CD4-positive, alpha-beta T cell (primary cell): ENCODE measurements at regions not wholly inside any gene's neighbourhood (a gene's known extent, or its start where the extent isn't known, plus 50 kb on each side); places are given as distances from the start of the nearest gene placed in this dataset.

ENCODE experiments used
- ATAC-seq: fragments of 200-7000 bp; cut with Tn5 transposase; one replicate; pipeline ENCODE4 v1.10.0; 2022; ENCODE audit warnings: mild to moderate bottlenecking; ENCODE audit not compliant: poor library complexity
- CTCF ChIA-PET: fragments of 350-600 bp; sonication (Branson Sonifier 250); formaldehyde crosslinking; loops from one replicate; lab custom pipeline; 2021; ENCODE audit warnings: antibody characterized with exemption, inconsistent platforms; lab: Charles Lee
- POLR2A ChIA-PET: fragments of 350-600 bp; sonication (Branson Sonifier 250); formaldehyde crosslinking; loops from one replicate; lab custom pipeline; 2021; ENCODE audit warnings: antibody characterized with exemption, inconsistent platforms; lab: Charles Lee
- DNase-seq, 14 experiments: peaks; one replicate each; pipeline ENCODE4 v3.0.0-alpha.2; 2013 to 2020; ENCODE audit warnings: mixed read lengths in 2 of 14
- H3K27ac ChIP-seq, 2 donors: one replicate each; pipeline versions ENCODE4 v1.5.1 to v1.7.0; 2013; ENCODE audit warnings: low read length in 2 of 2, low read depth in 1 of 2, mild to moderate bottlenecking in 1 of 2
- H3K27me3 ChIP-seq, 2 experiments: 1 replicate in 1 of 2; 2 replicates in 1 of 2; pipeline versions ENCODE4 v1.6.1 to v1.7.0; 2013; ENCODE audit warnings: low read length in 2 of 2, control low read depth in 1 of 2, mild to moderate bottlenecking in 1 of 2, moderate library complexity in 1 of 2; ENCODE audit not compliant: insufficient read depth in 2 of 2, control insufficient read depth in 1 of 2
- H3K36me3 ChIP-seq: one replicate; pipeline ENCODE4 v1.6.1; 2013; ENCODE audit warnings: low read length, control low read depth; ENCODE audit not compliant: insufficient read depth
- H3K4me1 ChIP-seq: one replicate; pipeline ENCODE4 v1.6.1; 2013; ENCODE audit warnings: low read length, control low read depth; ENCODE audit not compliant: insufficient read depth
- H3K4me3 ChIP-seq: one replicate; pipeline ENCODE4 v1.5.1; 2013; ENCODE audit warnings: mild to moderate bottlenecking, low read length, moderate library complexity
- H3K9me3 ChIP-seq, 2 experiments: 1 replicate in 1 of 2; 2 replicates in 1 of 2; pipeline versions ENCODE4 v1.6.1 to v1.7.0; 2013; ENCODE audit warnings: low read length in 2 of 2, mild to moderate bottlenecking in 2 of 2, control low read depth in 1 of 2, moderate library complexity in 1 of 2; ENCODE audit not compliant: control insufficient read depth in 1 of 2, insufficient read depth in 1 of 2
- H3K27ac Mint-ChIP-seq: one replicate; pipeline ENCODE4 v1.8.0; 2020; ENCODE audit warnings: mixed read lengths
- H3K27me3 Mint-ChIP-seq: one replicate; pipeline ENCODE4 v1.8.0; 2021; ENCODE audit warnings: mixed read lengths
- H3K36me3 Mint-ChIP-seq: one replicate; pipeline ENCODE4 v1.8.0; 2021; ENCODE audit warnings: low read depth, mixed read lengths
- H3K4me1 Mint-ChIP-seq: one replicate; pipeline ENCODE4 v1.8.0; 2021; ENCODE audit warnings: low read depth, mixed read lengths
- H3K4me3 Mint-ChIP-seq: one replicate; pipeline ENCODE4 v1.8.0; 2020; ENCODE audit warnings: mild to moderate bottlenecking, mixed read lengths
- H3K9me3 Mint-ChIP-seq: one replicate; pipeline ENCODE4 v1.8.0; 2020; ENCODE audit warnings: mixed read lengths
- intact Hi-C, 2 experiments: fragments of 100-400 bp; cut with DNase I in 1 of 2; cut with micrococcal nuclease in 1 of 2; formaldehyde crosslinking; loops; one replicate each; pipeline versions ENCODE4 v1.15.1 to v1.9.0; 2023 to 2025; cut with DNase I, micrococcal nuclease
- TF ChIP-seq, protein P1 (sequence below): fragments of 200-600 bp; IDR thresholded peaks from one replicate; pipeline ENCODE4 v1.8.0; 2022; ENCODE audit warnings: antibody characterized with exemption, mild to moderate bottlenecking

DNA sequence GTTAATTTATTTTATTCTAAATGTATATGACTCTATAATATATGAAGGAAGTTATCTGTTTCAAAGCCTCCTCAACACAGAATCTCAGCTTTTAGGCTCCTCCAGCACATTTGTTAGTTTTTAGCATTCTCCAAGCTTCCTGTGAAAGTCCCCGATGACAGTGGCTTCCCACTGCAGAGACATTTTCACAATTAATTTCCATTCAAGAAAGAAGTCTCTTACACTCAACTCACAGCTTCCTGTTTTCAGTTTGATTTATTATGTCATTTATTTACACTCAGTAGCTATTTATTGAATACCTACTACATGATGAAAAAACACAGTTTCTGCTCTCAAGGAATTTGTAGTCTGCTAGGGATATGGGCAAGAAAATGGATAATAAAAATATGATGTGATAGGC lies 2228.2 kb upstream of the WWC1 start:
- H3K4me1 ChIP-seq, result no peaks in the 10 kb centered on the region
- H3K9me3 ChIP-seq, result no peaks in the 10 kb centered on the region
- TF ChIP-seq, protein P1, sequence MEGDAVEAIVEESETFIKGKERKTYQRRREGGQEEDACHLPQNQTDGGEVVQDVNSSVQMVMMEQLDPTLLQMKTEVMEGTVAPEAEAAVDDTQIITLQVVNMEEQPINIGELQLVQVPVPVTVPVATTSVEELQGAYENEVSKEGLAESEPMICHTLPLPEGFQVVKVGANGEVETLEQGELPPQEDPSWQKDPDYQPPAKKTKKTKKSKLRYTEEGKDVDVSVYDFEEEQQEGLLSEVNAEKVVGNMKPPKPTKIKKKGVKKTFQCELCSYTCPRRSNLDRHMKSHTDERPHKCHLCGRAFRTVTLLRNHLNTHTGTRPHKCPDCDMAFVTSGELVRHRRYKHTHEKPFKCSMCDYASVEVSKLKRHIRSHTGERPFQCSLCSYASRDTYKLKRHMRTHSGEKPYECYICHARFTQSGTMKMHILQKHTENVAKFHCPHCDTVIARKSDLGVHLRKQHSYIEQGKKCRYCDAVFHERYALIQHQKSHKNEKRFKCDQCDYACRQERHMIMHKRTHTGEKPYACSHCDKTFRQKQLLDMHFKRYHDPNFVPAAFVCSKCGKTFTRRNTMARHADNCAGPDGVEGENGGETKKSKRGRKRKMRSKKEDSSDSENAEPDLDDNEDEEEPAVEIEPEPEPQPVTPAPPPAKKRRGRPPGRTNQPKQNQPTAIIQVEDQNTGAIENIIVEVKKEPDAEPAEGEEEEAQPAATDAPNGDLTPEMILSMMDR, result no peak
- no peak for ATAC-seq
- H3K9me3 Mint-ChIP-seq, result peaks cover 8% of the 10 kb centered on the region
- H3K36me3 Mint-ChIP-seq, result no peaks in the 10 kb centered on the region
- intact Hi-C loops, result no loop called here
- H3K4me1 Mint-ChIP-seq, result no peaks in the 10 kb centered on the region
- H3K27ac ChIP-seq, result no peak overlapping the region
- H3K36me3 ChIP-seq, result no peaks in the 10 kb centered on the region
- no peaks in the 10 kb centered on the region for H3K27me3 Mint-ChIP-seq
- no peak overlapping the region for H3K4me3 ChIP-seq
- POLR2A ChIA-PET, result no interaction called here
- DNase-seq, result no peak
- no peak overlapping the region for H3K4me3 Mint-ChIP-seq
- H3K27ac Mint-ChIP-seq, result no peak overlapping the region
- CTCF ChIA-PET, result no interaction called here
- no peaks in the 10 kb centered on the region for H3K27me3 ChIP-seq

DNA sequence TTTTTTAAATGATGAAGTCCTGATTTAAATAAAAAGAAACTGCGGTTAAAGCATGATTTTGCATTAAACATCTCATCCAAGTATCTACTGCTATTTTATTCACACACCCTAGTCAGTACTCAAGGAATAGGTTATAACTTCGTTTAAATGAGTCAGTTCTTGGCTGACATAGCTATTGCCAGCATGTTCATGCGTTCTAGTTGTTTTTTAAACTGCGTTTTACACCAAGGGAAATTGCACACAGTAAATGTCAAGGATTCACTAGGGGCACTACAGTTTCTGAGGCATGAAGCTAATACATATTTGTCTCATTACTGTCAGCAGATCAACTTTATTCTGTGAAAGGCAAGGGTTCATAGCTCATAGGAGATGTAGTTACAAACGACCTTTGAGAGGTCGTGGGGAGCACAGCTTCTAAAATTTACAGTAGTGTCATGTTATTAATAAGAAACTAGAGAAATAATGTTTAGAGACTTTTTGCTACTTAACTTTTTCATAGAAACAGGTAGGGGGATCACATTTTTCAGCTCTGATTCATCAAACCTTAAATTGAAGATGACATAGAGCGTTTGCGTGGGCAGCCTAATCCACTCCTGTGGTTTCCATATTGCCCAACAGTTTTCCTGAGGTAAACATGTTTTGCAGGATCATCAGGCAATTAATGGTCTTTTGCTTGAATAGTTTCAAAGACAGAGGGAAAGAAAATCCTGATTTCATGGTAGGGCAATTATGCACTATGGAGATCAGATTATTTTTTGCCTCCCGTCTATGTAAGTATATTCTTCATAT lies 2222.7 kb upstream of the WWC1 start:
- DNase-seq, result no peak

DNA sequence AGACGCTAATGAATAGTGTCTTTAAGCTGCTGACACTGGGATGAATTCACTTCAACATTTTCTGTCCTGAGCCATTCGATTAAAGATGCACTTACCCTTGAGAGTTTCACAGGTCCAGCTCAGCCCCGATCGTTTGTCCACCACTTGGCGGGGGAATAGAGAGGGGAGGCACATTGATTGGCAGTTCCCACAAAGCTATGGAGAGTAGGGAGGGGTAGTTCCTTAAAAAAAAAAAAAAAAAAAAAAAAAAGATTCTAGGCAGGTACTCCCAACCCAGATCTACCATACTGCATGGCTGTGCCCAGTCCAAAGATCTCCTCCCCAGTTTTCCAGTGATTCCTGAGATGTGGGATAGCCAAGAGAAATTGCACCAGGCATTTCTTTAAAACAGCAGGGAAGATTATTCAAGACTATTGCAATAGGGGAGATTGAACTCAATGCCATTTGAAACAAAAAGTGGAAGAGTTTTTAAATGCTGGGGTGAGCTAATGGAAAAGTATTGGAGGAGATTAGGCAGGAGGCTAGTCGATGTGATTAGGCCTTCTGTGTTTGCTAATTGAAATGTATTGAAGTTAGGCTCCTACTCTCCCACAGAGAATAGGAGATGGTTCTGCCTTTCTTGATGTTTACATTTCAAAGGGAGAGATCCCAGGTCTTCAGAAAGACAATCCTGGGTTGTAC lies 2217.4 kb upstream of the WWC1 start:
- ChIA-PET POLR2A (no interaction called here), CTCF (no interaction called here)
- no peaks in the 10 kb centered on the region for H3K36me3 ChIP-seq
- peaks cover 0 to 16% of the 10 kb centered on the region in 2 experiments for H3K9me3 ChIP-seq
- Mint-ChIP-seq H3K36me3 (no peaks in the 10 kb centered on the region), H3K27ac (no peak overlapping the region), H3K27me3 (no peaks in the 10 kb centered on the region), H3K9me3 (no peaks in the 10 kb centered on the region), H3K4me3 (no peak overlapping the region), H3K4me1 (no peaks in the 10 kb centered on the region)
- no peaks in the 10 kb centered on the region for H3K27me3 ChIP-seq
- H3K4me3 ChIP-seq, result no peak overlapping the region
- ATAC-seq, result no peak
- no peak for DNase-seq
- H3K27ac ChIP-seq, result no peak overlapping the region
- H3K4me1 ChIP-seq, result no peaks in the 10 kb centered on the region
- intact Hi-C loops, result no loop called here
- TF ChIP-seq, protein P1, result no peak

More for the DNA sequence above, 2222.7 kb upstream of the WWC1 start:
- Mint-ChIP-seq H3K27me3 (no peaks in the 10 kb centered on the region), H3K4me1 (no peaks in the 10 kb centered on the region), H3K27ac (no peak overlapping the region), H3K4me3 (no peak overlapping the region), H3K9me3 (peaks cover 5% of the 10 kb centered on the region), H3K36me3 (no peaks in the 10 kb centered on the region)
- TF ChIP-seq, protein P1, result no peak
- Histone ChIP-seq H3K4me1 (no peaks in the 10 kb centered on the region), H3K4me3 (no peak overlapping the region), H3K9me3 (peaks cover 0 to 12% of the 10 kb centered on the region in 2 experiments), H3K27me3 (no peaks in the 10 kb centered on the region), H3K36me3 (no peaks in the 10 kb centered on the region), H3K27ac (no peak overlapping the region)
- CTCF ChIA-PET, result no interaction called here
- intact Hi-C loops, result no loop called here
- ATAC-seq, result no peak
- POLR2A ChIA-PET, result no interaction called here
